K562 (cell line): ENCODE measurements at regions not wholly inside any gene's neighbourhood (a gene's known extent, or its start where the extent isn't known, plus 50 kb on each side); places are given as distances from the start of the nearest gene placed in this dataset.
A peak's percentile ranks its signal among the peaks of the same experiment; 100 is the strongest.

Experiments used
- ARID2 ChIP-seq: fragments of 450-650 bp; IDR thresholded peaks from 2 replicates; pipeline ENCODE4 v1.6.1; 2017; ENCODE audit warnings: antibody characterized with exemption, mild to moderate bottlenecking
- MAZ ChIP-seq, 2 experiments: fragments of 450-650 bp in 1 of 2; sonication (generic) in 1 of 2; formaldehyde crosslinking; IDR thresholded peaks in 1 of 2; conservative IDR thresholded peaks in 1 of 2; 2 replicates each; pipeline versions ENCODE4 v1.4.0 to v1.5.0; 2020; ENCODE audit warnings: mild to moderate bottlenecking in 1 of 2, missing genetic modification reagents in 1 of 2
- REST ChIP-seq, 2 experiments: fragments of 450-650 bp; formaldehyde crosslinking in 1 of 2; IDR thresholded peaks; 2 replicates each; pipeline versions ENCODE4 v1.4.0 to v1.6.1; 2014 to 2020; ENCODE audit warnings: mild to moderate bottlenecking in 2 of 2, borderline replicate concordance in 1 of 2, low read depth in 1 of 2
- TF ChIP-seq, protein P1 (sequence below): IDR thresholded peaks from 2 replicates; pipeline ENCODE4 v1.6.1; 2012; ENCODE audit warnings: low read depth, low read length, improper control_type of control experiment, borderline replicate concordance

GRCh38 chr7:130831817-130832481 lies 97.9 kb upstream of the KLF14 start (continued):
- TF ChIP-seq, protein P1, sequence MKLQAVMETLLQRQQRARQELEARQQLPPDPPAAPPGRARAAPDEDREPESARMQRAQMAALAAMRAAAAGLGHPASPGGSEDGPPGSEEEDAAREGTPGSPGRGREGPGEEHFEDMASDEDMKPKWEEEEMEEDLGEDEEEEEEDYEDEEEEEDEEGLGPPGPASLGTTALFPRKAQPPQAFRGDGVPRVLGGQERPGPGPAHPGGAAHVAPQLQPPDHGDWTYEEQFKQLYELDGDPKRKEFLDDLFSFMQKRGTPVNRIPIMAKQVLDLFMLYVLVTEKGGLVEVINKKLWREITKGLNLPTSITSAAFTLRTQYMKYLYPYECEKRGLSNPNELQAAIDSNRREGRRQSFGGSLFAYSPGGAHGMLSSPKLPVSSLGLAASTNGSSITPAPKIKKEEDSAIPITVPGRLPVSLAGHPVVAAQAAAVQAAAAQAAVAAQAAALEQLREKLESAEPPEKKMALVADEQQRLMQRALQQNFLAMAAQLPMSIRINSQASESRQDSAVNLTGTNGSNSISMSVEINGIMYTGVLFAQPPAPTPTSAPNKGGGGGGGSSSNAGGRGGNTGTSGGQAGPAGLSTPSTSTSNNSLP, result 0 out of 2 replicates have a peak, but pooled peaks have one; percentile 28
- TF ChIP-seq ARID2, result peak; percentile 53; the same call in 1 of the 2 replicates
- TF ChIP-seq MAZ (CRISPR knock-in tag; conservative IDR thresholded peaks at IDR 0.05 in 1 of 2, IDR thresholded peaks at IDR 0.05 in 1 of 2), result 0 out of 4 replicates have a peak, but pooled peaks of 1 of the 2 experiments have one; percentile 14
- TF ChIP-seq REST (IDR thresholded peaks at IDR 0.05; ENCODE audit: borderline replicate concordance), result peak; percentile 79
- no peak for TF ChIP-seq REST (CRISPR knock-in tag; IDR thresholded peaks at IDR 0.05; ENCODE audit: low read depth)
